ENCODE measurements at regions not wholly inside any gene's neighbourhood (a gene's known extent, or its start where the extent isn't known, plus 50 kb on each side); places are given as distances from the start of the nearest gene placed in this dataset.

DNA sequence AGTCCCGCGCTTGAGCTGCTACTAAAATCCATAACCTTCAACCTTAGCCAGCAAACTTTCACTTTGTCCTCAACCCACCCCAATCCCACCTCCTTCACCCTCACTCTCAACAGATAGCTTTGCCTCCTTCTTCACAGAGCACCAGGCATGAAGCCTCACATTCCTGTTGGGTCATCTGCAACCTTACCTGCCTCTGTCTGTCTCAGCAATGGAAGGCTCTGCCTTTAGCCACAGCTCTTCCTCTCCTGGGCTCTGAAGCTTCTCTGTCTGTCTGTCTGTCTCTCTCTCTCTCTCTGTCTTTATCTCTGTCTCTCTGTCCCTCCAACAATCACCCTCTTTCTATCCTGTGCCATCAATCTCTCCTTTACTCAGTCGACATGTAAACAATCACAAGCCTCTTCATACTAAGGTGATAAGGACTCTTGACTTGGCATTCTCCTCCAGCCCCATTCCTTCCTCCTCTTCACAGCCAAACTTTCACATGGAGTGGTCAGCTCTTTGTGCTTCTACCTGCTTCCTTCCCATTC is 220.8 kb downstream of the SPTSSA start:
- no peak for TF ChIP-seq POLR2A (IDR thresholded peaks at IDR 0.05)
- TF ChIP-seq, protein P1, sequence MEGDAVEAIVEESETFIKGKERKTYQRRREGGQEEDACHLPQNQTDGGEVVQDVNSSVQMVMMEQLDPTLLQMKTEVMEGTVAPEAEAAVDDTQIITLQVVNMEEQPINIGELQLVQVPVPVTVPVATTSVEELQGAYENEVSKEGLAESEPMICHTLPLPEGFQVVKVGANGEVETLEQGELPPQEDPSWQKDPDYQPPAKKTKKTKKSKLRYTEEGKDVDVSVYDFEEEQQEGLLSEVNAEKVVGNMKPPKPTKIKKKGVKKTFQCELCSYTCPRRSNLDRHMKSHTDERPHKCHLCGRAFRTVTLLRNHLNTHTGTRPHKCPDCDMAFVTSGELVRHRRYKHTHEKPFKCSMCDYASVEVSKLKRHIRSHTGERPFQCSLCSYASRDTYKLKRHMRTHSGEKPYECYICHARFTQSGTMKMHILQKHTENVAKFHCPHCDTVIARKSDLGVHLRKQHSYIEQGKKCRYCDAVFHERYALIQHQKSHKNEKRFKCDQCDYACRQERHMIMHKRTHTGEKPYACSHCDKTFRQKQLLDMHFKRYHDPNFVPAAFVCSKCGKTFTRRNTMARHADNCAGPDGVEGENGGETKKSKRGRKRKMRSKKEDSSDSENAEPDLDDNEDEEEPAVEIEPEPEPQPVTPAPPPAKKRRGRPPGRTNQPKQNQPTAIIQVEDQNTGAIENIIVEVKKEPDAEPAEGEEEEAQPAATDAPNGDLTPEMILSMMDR (IDR thresholded peaks at IDR 0.05), result no peak

All from right lobe of liver (tissue), 4 donors.